HG03439 (cell line): ENCODE measurements at regions not wholly inside any gene's neighbourhood (a gene's known extent, or its start where the extent isn't known, plus 50 kb on each side); places are given as distances from the start of the nearest gene placed in this dataset.

ENCODE experiments used
- ATAC-seq: cut with Tn5 transposase; IDR thresholded peaks from one replicate; pipeline ENCODE4 v1.9.1; 2021; ENCODE audit warnings: mild to moderate bottlenecking, moderate library complexity; ENCODE audit not compliant: unreplicated experiment

DNA sequence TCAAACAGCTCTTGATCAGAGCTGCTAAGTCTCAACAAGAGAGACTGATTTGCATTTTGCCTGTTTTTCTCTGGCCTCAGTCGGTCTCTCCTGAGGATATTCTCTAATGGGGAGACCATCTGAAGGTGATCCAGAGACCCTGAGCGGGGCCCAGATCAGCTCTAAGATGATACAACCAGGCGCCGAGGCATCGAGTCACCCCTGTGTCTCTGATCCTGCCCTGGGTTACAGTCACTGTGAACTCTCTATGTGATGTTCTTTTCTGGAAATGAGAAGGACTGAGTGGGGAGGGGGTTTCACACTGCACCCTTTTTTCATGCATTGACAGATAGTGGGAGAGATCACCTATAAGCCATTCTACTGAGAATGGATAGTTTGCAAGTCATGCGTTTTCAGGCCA is 247.6 kb upstream of the PWP1 start:
- ATAC-seq = no peak

DNA sequence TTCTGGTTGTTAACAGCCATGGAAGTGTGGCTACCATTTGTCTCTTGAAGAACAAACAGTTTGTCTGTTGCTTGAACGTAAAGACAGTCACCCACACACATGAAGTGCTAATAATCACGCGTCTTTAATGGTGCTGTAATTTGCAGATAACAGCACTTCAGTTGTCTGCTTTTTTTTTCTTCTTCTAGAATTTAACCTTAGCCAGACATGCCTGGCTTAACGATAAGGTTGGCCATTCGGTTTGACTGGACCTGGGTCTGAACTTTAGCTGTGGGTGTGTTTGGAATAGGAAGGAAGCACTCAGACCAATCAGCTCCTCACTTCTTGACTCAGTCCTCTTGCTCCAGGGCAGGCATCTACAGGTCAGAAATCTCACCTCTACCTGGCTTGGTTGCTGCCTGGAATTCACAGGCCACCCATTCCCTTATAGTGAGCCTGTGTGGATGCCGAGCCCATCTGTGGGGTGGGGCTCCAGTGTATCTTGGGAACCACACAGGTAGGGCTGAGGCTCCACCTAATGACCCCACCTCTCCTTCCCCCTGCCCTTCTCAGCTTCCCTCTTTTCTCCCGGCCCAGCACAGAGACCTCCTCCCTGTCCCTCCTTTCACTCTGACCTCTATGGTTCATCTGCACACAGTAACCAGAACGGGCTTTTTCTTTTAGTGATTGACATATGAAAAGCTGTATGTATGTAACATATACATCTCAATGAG is 246.4 kb upstream of the PWP1 start:
- ATAC-seq = no peak

DNA sequence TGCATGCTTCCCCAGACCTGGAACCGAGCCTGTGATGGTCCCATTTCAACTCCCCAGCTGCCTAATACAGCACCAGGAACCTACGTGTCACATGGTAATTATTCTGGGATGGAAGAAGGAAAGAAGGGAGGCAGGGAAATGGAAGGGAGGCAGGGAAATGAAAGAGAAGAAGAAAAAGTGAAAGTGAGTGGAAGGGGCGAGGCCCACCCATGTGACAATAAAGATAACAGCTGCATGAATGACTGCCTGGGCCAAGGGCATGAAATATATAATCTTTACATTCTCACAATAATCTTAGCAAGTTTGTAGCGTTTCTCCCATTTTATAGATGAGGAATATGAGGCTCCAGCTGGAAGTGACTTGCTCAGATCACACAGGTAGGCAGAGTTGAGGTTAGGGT is 245.0 kb upstream of the PWP1 start:
- no peak for ATAC-seq

- ATAC-seq = no peak
Measured at GRCh38 chr12:107441665-107442300, 243.8 kb upstream of the PWP1 start.

GRCh38 chr12:107442326-107442987 is 243.1 kb upstream of the PWP1 start:
- ATAC-seq = no peak

DNA sequence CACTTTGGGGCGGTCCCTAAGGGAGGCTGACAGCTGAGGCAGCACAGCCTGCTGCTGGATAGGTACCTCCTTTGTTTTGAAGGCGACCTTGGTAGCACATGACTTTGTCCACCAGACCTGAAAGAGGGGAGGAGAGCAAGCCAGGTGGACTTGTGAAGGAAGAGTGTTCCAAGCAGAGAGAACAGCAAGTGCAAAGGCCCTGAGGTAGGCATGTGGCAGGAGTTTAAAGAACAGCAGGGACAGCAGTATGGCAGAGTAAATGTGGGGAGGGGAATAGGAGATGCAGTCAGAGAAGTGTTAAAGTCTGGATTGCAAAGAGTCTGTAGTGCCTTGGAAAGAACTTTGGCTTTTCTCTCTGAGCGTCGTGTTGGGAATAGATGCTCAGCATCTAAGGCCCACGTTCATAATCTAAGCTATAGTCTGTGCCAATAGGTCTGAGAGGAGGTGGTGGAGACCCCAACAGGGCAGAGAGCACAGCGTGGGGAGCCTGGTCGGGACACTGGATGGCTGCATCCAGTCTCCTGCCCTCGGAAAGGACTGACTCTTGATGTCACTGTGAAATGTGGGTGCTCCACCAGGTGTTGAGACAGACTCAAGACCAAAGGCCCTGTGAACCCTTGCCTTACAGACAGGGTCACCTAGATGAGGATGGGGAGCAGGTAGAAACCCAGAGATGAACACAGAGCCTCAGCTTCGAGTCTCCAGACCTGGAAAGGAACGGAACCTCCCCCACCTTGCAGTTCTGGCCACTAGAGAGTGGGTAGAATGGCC is 242.1 kb upstream of the PWP1 start:
- ATAC-seq = no peak

DNA sequence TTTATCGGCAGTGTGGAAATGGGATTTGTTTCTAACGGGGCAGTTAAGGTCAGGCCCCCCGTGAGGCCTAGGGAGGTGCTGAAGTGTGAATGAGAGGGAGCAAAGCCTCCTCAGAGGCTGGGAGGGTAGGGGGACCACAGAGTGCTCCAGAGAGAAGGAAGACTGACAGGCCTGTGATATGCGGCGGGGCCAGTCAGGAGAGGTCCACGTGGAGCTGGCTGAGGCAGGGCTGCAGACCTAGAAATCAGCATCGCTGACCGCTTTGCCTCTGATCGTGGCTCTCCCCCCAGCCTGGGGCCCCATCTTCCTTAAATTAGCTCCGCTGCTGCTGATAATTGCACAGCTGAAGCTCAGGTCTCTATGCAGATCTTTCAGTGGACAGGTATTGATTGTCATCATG is 240.8 kb upstream of the PWP1 start:
- ATAC-seq = no peak

- ATAC-seq = no peak
Measured at GRCh38 chr12:107446476-107446875, 239.1 kb upstream of the PWP1 start.

DNA sequence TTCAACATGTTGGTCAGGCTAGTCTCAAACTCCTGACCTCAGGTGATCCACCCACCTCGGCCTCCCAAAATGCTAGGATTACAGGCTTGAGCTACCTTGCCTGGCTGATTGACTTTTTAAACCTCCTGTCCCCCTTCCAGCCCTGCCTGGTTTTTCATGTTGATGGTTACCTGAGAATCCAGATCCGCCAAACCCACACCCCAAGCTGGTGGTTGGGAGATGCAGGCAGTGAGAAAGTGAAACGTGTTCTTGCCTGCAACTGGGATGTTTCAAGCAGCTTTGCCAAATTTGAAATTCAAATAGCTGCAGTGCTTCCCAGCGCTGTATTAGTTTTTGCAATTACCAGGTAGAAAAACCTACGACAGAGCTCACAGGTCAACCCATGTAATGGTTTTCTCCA is 238.3 kb upstream of the PWP1 start:
- no peak for ATAC-seq

DNA sequence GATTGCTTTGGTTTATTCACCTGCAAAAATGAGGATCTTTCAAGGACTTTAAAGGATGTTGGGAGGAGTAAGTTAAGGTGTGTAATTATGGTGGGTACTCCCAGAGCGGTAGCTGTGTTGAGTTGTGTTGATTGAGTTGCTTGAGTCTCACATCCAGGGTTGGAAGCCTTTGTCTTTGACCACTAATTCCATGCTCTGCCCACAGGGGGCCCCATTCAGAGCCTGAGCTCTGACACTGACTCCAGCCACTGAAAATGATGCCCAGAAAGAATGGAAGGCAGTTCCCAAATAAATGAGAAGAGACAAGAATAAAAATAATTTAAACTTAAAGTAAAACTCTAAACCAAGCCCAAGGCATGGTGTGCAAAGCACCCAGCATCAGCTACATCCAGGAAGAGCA is 237.4 kb upstream of the PWP1 start:
- no peak for ATAC-seq

DNA sequence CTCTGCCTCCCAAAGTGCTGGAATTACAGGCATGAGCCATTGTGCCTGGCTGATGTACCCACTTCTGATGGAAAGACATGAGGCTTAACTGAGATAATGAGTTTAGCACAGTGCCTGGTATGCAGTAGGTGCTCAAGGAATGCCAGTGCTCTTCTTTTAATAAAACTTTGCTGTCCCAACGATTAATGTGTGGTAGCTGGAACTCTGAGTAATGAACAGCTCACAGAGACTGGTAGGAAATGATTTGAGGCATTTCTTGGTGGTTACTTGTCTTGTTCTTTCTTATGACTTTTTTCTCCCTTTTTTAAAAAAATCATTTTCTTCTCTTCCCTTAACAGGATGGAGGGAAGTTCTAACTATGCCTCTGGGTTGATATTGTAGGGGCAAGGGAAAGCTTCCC is 235.7 kb upstream of the PWP1 start:
- ATAC-seq = no peak

DNA sequence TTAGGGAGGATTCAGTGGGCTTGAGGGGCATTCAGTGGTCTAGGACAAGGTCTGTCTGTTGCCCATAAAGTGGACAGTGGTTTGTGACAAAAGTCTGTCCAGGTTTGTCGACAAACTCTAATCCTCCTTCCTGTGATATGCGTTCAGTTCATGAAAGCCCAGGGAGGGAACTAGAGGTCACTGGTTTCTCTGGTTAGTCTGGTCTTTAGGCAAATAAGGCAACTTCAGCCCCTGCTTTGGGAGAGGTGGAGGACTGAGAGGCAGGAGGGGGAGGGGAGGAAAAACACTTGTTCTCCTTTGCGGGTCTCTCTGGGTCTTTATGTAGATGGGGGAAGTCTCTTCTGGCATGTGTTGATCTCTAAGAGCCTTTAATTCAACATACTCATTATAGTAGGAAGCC is 235.1 kb upstream of the PWP1 start:
- no peak for ATAC-seq

DNA sequence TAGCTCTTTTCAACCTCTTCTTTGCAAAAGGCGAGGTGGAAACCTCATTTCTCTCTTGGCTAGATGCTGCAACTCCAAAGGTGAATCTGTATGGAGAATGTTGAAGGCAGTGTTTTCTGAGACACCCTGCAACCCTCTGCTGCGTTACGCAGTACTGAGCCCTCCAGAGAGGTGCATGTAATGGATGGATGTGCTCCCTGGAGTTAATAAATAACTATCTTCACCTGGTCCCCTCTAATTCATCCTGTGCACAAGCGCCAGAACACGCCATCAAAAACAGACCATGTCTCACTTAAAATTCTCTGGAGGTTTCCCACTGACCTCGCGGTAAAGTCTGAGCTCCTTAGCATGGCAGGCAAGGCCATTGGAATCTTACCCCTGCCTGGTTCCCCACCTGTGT is 234.4 kb upstream of the PWP1 start:
- ATAC-seq = no peak

- ATAC-seq = no peak
Measured at GRCh38 chr12:107454109-107454830, 231.3 kb upstream of the PWP1 start.

DNA sequence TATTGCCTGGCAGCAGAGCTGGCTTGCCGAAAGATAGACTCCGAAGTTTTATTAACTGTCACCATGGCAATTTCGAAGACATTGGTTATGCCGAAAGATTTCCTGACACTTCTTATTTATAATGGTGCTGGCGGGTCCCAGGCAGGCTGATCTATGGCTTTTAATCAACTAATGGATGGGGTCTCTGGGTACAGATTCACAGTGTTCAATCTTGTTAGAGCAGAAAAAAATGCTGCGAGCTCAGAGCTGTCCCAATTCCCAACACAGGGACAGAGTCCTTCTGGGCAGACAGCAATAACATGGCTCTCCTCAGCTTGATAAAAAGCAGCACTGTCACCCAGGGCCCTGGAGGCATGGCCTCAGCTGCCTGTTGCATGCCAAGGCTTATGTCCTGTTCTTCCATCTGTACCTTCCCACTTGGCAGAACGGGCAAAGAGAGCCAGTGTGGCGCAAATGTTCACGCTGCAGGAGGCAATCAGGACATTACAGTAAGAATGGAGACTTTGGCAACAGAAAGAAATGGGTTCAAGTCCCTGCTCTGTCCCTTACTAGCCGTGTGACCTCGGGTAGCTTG is 228.2 kb upstream of the PWP1 start:
- no peak for ATAC-seq

GRCh38 chr12:107458163-107458562 is 227.4 kb upstream of the PWP1 start:
- no peak for ATAC-seq

DNA sequence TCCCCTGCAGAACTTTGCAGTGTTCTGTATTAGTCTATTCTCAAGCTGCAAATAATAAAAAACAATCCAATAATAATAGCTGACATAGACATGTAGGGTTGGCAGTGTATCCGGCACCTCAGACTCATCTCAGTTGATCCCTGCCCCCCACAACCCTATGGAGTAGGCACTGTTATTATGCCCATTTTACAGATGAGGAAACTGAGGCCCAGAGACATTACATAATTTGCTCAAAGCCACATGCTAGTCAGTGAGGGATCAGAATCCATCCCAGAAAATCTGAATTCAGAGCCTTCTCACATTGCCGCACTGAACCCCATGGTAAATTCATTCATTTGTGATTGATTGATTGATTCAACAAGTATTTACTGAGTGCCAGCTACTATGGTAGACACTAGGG is 226.6 kb upstream of the PWP1 start:
- no peak for ATAC-seq

DNA sequence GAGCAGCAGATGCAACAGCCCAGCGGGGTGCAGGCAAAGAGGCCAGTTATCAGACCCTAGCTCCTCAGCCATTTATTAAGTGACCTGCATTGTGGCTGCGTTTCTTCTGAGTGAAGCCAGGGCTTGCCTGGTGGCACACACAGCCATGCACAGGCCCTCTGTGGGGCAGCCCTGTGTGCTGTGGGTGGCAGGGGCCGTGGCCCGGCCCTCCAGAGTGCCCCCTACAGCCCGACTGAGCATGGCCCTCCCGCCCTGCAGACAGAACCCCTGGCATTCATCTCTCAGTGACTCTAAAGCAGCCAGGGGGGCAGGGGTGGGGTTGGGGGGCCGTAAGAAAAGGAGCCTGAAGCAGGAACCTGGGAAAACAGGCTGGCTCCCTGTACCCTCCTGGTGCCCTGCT is 226.0 kb upstream of the PWP1 start:
- ATAC-seq = no peak

GRCh38 chr12:107461222-107461975 is 224.2 kb upstream of the PWP1 start:
- ATAC-seq = no peak
